Smooth muscle cell (in vitro differentiated cells): ENCODE measurements at regions not wholly inside any gene's neighbourhood (a gene's known extent, or its start where the extent isn't known, plus 50 kb on each side); places are given as distances from the start of the nearest gene placed in this dataset.

ENCODE experiments used
- DNase-seq: peaks from one replicate; lab custom pipeline; 2025; ENCODE audit not compliant: unreplicated experiment; lab: John Stamatoyannopoulos, UW
- H2AFZ ChIP-seq: fragments of 200-600 bp; sonication (generic); 2 replicates; pipeline ENCODE4 v1.6.0; 2016; ENCODE audit warnings: antibody characterized with exemption, low read depth, mild to moderate bottlenecking
- H3F3A ChIP-seq: fragments of 200-600 bp; sonication (generic); 2 replicates; pipeline ENCODE4 v1.6.0; 2017; ENCODE audit warnings: antibody characterized with exemption, low read depth
- H3K27ac ChIP-seq: fragments of 200-600 bp; sonication (generic); 2 replicates; pipeline ENCODE4 v1.5.1; 2016; ENCODE audit warnings: low read depth, mild to moderate bottlenecking
- H3K27me3 ChIP-seq: fragments of 200-600 bp; sonication (generic); 2 replicates; pipeline ENCODE4 v1.6.1; 2016; ENCODE audit warnings: low read depth, mild to moderate bottlenecking
- H3K36me3 ChIP-seq: fragments of 200-600 bp; sonication (generic); 2 replicates; pipeline ENCODE4 v1.5.1; 2016; ENCODE audit warnings: low read depth
- H3K4me1 ChIP-seq: fragments of 200-600 bp; sonication (generic); 2 replicates; pipeline ENCODE4 v1.5.1; 2016; ENCODE audit warnings: low read depth
- H3K4me2 ChIP-seq: fragments of 200-600 bp; sonication (generic); 2 replicates; pipeline ENCODE4 v1.6.0; 2016; ENCODE audit warnings: mild to moderate bottlenecking
- H3K4me3 ChIP-seq: fragments of 200-600 bp; sonication (generic); 2 replicates; pipeline ENCODE4 v1.5.1; 2016; ENCODE audit warnings: mild to moderate bottlenecking
- H3K79me2 ChIP-seq: fragments of 200-600 bp; sonication (generic); 2 replicates; pipeline ENCODE4 v1.6.0; 2016; ENCODE audit warnings: low read depth, mild to moderate bottlenecking
- H3K9ac ChIP-seq: fragments of 200-600 bp; sonication (generic); 2 replicates; pipeline ENCODE4 v1.6.0; 2016; ENCODE audit warnings: low read depth
- H3K9me3 ChIP-seq: fragments of 200-600 bp; sonication (generic); replicated peaks from 2 replicates; pipeline ENCODE4 v1.5.1; 2016; ENCODE audit warnings: low read depth
- H4K20me1 ChIP-seq: fragments of 200-600 bp; sonication (generic); 2 replicates; pipeline ENCODE4 v1.6.0; 2016; ENCODE audit warnings: low read depth
- CTCF ChIP-seq: fragments of 200-600 bp; sonication (generic); IDR thresholded peaks from 2 replicates; pipeline ENCODE4 v1.5.1; 2017; ENCODE audit warnings: borderline replicate concordance, mild to moderate bottlenecking, antibody characterized with exemption; ENCODE audit not compliant: insufficient read depth, poor library complexity, severe bottlenecking
- WGBS: methylation state at CpG from one replicate; pipeline ENCODE4 v1.1.7; 2016; ENCODE audit warnings: low lambda C conversion rate; 5-methylcytosine and 5-hydroxymethylcytosine counted together

DNA sequence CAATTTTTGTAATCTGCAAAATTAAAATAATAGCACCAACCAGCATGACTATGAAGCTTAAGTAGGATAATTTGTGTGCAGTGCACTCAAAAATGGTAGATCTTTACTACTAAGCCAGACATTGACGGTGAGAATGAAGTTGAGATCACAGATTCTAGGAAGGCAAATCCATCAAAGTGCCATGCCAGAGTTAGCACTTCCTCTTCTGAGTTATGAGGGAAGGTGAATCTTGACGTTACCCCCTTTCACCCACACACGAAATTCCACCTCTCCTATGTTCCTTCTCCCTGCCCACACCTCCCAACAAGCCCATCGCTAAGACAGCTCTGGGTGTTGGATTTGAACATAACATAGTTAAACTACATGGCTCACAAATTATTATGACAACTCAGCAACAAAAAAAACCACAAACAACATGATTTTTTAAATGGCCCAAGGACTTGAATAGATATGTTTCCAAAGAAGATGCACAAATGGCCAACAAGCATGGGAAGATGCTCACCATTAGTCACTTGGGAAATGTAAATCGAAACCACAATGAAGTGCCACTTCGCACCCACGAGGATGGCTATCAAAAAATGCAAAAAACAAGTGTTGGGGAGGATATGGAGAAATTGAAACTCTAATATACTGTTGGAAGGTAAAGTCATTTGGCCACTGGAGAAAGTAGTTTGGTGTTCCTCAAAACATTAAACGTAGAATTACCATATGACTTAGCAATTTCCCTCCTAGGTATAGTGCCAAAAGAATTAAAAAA is 119.3 kb upstream of the RAP1B start:
- whole genome bisulfite sequencing = 94% methylated on average over 8 of the region's 8 CpGs
- no peaks in the 10 kb centered on the region for H3K9me3 ChIP-seq
- no peak overlapping the region for H3K4me3 ChIP-seq
- no peaks in the 10 kb centered on the region for H3K79me2 ChIP-seq
- no peaks in the 10 kb centered on the region for H3K27me3 ChIP-seq
- no peak for DNase-seq
- no peaks in the 10 kb centered on the region for H3K36me3 ChIP-seq
- H3K9ac ChIP-seq = no peak overlapping the region
- no peaks in the 10 kb centered on the region for H4K20me1 ChIP-seq
- H3K27ac ChIP-seq = no peak overlapping the region
- no peaks in the 10 kb centered on the region for H3F3A ChIP-seq
- no peaks in the 10 kb centered on the region for H3K4me1 ChIP-seq
- no peak for TF ChIP-seq CTCF
- no peak overlapping the region for H2AFZ ChIP-seq
- H3K4me2 ChIP-seq = no peak overlapping the region

- Histone ChIP-seq H2AFZ (no peak overlapping the region), H3K4me2 (peak overlapping the region; percentile 6), H3K27me3 (no peaks in the 10 kb centered on the region), H3K9me3 (no peaks in the 10 kb centered on the region), H3K9ac (no peak overlapping the region), H3K79me2 (no peaks in the 10 kb centered on the region), H3K36me3 (no peaks in the 10 kb centered on the region), H3K4me3 (no peak overlapping the region), H4K20me1 (no peaks in the 10 kb centered on the region), H3K4me1 (peaks cover 3% of the 10 kb centered on the region), H3K27ac (no peak overlapping the region), H3F3A (peaks cover 4% of the 10 kb centered on the region)
- DNase-seq = no peak
- 69% methylated on average over 3 of the region's 3 CpGs for WGBS
- no peak for TF ChIP-seq CTCF
Observed at GRCh38 chr12:68495336-68496070, 115.2 kb upstream of the RAP1B start.

GRCh38 chr12:68497107-68497506 is 113.6 kb upstream of the RAP1B start:
- no peak overlapping the region for H3K4me3 ChIP-seq
- WGBS = 96% methylated on average over 4 of the region's 4 CpGs

More at GRCh38 chr12:68497107-68497506, 113.6 kb upstream of the RAP1B start:
- Histone ChIP-seq H4K20me1 (no peaks in the 10 kb centered on the region), H3K27me3 (no peaks in the 10 kb centered on the region), H3K4me1 (peaks cover 12% of the 10 kb centered on the region), H2AFZ (no peak overlapping the region), H3K27ac (peak overlapping the region; percentile 40), H3K36me3 (no peaks in the 10 kb centered on the region), H3K9ac (no peak overlapping the region), H3F3A (peaks cover 4% of the 10 kb centered on the region), H3K4me2 (peak overlapping the region; percentile 37), H3K79me2 (no peaks in the 10 kb centered on the region), H3K9me3 (no peaks in the 10 kb centered on the region)
- no peak for DNase-seq
- no peak for TF ChIP-seq CTCF
